ENCODE measurements at regions not wholly inside any gene's neighbourhood (a gene's known extent, or its start where the extent isn't known, plus 50 kb on each side); places are given as distances from the start of the nearest gene placed in this dataset.

DNA sequence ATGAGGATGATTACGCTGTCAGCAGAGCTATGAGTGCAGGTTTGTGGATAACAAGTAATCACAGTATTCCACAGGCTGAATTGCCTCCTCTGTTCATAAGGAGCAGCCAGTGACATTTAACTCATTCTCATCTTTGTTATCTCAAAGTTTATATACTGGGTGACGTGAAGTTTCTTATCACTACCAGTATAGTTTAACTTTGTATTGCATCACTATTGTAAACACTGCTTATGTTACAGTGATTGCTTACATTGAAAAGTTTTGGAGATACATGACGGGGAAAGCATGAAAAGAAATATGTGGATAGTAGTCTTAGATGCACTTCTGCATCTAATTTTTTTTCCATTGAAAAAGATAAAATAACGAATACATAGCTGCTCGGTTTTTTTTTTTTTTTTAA, 429.7 kb downstream of the VGLL3 start:
- intact Hi-C loops (cut with DNase I; ENCODE audit: low total_unique reads): no loop called here
- Histone ChIP-seq H3K27ac (no peak overlapping the region), H3K27me3 (replicated peaks in 1 of 7) (no peaks in the 10 kb centered on the region), H3K36me3 (no peaks in the 10 kb centered on the region), H3K4me1 (no peaks in the 10 kb centered on the region), H3K9me3 (no peaks in the 10 kb centered on the region), H3K4me3 (no peak overlapping the region)
- no peak for TF ChIP-seq POLR2A (IDR thresholded peaks at IDR 0.05)
- TF ChIP-seq CTCF (IDR thresholded peaks at IDR 0.05 in 8 of 11, conservative IDR thresholded peaks at IDR 0.05 in 3 of 11): no peak
- TF ChIP-seq POLR2AphosphoS5 (IDR thresholded peaks at IDR 0.05): no peak
- 64 to 86% (median 71%) methylated on average over 5 of the region's 5 CpGs for WGBS, 5 donors
- no peak for DNase-seq

- no peak for TF ChIP-seq CTCF (IDR thresholded peaks at IDR 0.05 in 8 of 11, conservative IDR thresholded peaks at IDR 0.05 in 3 of 11)
- no peak for TF ChIP-seq POLR2AphosphoS5 (IDR thresholded peaks at IDR 0.05)
- no peak for TF ChIP-seq POLR2A (IDR thresholded peaks at IDR 0.05)
- H3K9me3 ChIP-seq: no peaks in the 10 kb centered on the region
- 59 to 66% (median 64%) methylated on average over 5 of the region's 5 CpGs for WGBS, 5 donors
- no peaks in the 10 kb centered on the region for H3K4me1 ChIP-seq
- no peaks in the 10 kb centered on the region for H3K36me3 ChIP-seq
- intact Hi-C loops (cut with DNase I; ENCODE audit: low total_unique reads): no loop called here
- no peak overlapping the region for H3K4me3 ChIP-seq
- H3K27me3 ChIP-seq (replicated peaks in 1 of 7): peaks cover 0 to 4% (median 0%) of the 10 kb centered on the region in 7 donors
- no peak overlapping the region for H3K27ac ChIP-seq
- no peak for DNase-seq
Observed at GRCh38 chr3:86554383-86554782, 436.6 kb downstream of the VGLL3 start.

DNA sequence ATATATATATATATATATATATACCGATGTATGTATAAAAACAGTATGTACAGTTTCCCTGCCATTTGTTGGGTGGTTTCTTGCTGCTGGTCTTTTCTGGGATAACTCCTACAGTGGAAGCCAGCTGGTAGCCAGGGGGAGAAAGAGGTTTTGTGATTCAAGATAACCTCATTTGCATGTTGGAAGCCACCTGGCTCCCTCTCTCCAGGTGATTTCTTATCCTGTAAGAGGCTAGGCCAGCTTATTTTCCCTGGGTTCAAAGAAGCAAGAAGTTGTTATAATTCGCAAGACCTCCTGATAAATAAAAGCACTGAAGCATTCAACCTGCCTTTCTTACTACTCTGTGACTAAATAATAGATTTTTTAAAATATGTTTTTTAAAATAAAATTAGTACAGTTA, 443.3 kb downstream of the VGLL3 start:
- no peak overlapping the region for H3K4me3 ChIP-seq
- H3K9me3 ChIP-seq: no peaks in the 10 kb centered on the region
- 38 to 65% (median 47%) methylated on average over 2 of the region's 2 CpGs for WGBS, 5 donors
- no peaks in the 10 kb centered on the region for H3K36me3 ChIP-seq
- TF ChIP-seq CTCF (IDR thresholded peaks at IDR 0.05 in 8 of 11, conservative IDR thresholded peaks at IDR 0.05 in 3 of 11) (no peak), POLR2A (IDR thresholded peaks at IDR 0.05) (no peak), POLR2AphosphoS5 (IDR thresholded peaks at IDR 0.05) (no peak)
- peaks cover 0 to 4% (median 0%) of the 10 kb centered on the region in 7 donors for H3K27me3 ChIP-seq (replicated peaks in 1 of 7)
- no peak overlapping the region for H3K27ac ChIP-seq
- DNase-seq: no peak
- intact Hi-C loops (cut with DNase I; ENCODE audit: low total_unique reads): no loop called here
- no peaks in the 10 kb centered on the region for H3K4me1 ChIP-seq

DNA sequence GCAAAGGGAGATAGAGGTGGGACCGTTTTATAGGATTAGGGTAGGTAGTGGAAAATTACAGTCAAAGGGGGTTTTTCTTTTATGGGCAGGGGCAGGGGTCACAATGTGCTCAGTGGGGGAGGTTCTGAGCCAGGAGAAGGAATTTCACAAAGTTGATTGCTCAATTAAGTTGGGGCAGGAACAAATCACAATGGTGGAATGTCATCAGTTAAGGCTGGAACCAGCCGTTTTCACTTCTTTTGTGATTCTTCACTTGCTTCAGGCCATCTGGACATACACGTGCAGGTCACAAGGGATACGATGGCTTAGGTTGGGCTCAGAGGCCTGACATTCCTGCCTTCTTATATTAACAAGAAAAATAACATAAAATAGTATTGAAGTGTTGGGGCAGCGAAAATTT, 453.8 kb downstream of the VGLL3 start:
- H3K27ac ChIP-seq: no peak overlapping the region
- 65 to 85% (median 80%) methylated on average over 5 of the region's 5 CpGs for WGBS, 5 donors
- intact Hi-C loops (cut with DNase I; ENCODE audit: low total_unique reads): no loop called here

More for the DNA sequence above, 453.8 kb downstream of the VGLL3 start:
- H3K4me3 ChIP-seq: no peak overlapping the region
- no peaks in the 10 kb centered on the region for H3K27me3 ChIP-seq (replicated peaks in 1 of 7)
- TF ChIP-seq POLR2A (IDR thresholded peaks at IDR 0.05): no peak
- TF ChIP-seq CTCF (IDR thresholded peaks at IDR 0.05 in 8 of 11, conservative IDR thresholded peaks at IDR 0.05 in 3 of 11): no peak
- no peak for TF ChIP-seq POLR2AphosphoS5 (IDR thresholded peaks at IDR 0.05)
- H3K4me1 ChIP-seq: no peaks in the 10 kb centered on the region
- DNase-seq: no peak
- peaks cover 0 to 35% (median 25%) of the 10 kb centered on the region in 8 donors for H3K9me3 ChIP-seq
- no peaks in the 10 kb centered on the region for H3K36me3 ChIP-seq
